ENCODE measurements at regions not wholly inside any gene's neighbourhood (a gene's known extent, or its start where the extent isn't known, plus 50 kb on each side); places are given as distances from the start of the nearest gene placed in this dataset.
"Not testable (repeated sequence)": the region's sequence is repeated elsewhere in the genome, so short reads cannot be mapped to it uniquely, and the experiment has no call there.

- Histone ChIP-seq H3K4me1 (ENCODE audit: control insufficient read depth, insufficient read depth, low read length, poor library complexity, severe bottlenecking) (no peaks in the 10 kb centered on the region), H3K27me3 (replicated peaks; ENCODE audit: control insufficient read depth, insufficient read depth, low read length, poor library complexity, severe bottlenecking) (no peaks in the 10 kb centered on the region), H3K27ac (ENCODE audit: insufficient read depth, low read length, poor library complexity, severe bottlenecking) (no peak overlapping the region), H3K4me3 (ENCODE audit: insufficient read depth, low read depth, low read length, poor library complexity, severe bottlenecking) (no peak overlapping the region), H3K36me3 (ENCODE audit: control insufficient read depth, insufficient read depth, low read length) (no peaks in the 10 kb centered on the region), H3K9me3 (ENCODE audit: control insufficient read depth, low read length) (no peaks in the 10 kb centered on the region)
- DNase-seq, result no peak
Measured at GRCh38 chr1:29924017-29924431, 687.7 kb downstream of the PTPRU start.

- no peak for DNase-seq
- Histone ChIP-seq H3K36me3 (ENCODE audit: control insufficient read depth, insufficient read depth, low read length) (no peaks in the 10 kb centered on the region), H3K9me3 (ENCODE audit: control insufficient read depth, low read length) (no peaks in the 10 kb centered on the region), H3K27ac (ENCODE audit: insufficient read depth, low read length, poor library complexity, severe bottlenecking) (no peak overlapping the region), H3K4me3 (ENCODE audit: insufficient read depth, low read depth, low read length, poor library complexity, severe bottlenecking) (no peak overlapping the region), H3K27me3 (replicated peaks; ENCODE audit: control insufficient read depth, insufficient read depth, low read length, poor library complexity, severe bottlenecking) (no peaks in the 10 kb centered on the region), H3K4me1 (ENCODE audit: control insufficient read depth, insufficient read depth, low read length, poor library complexity, severe bottlenecking) (no peaks in the 10 kb centered on the region)
Measured at GRCh38 chr1:29921741-29922140, 685.4 kb downstream of the PTPRU start.

- Histone ChIP-seq H3K9me3 (ENCODE audit: control insufficient read depth, low read length) (no peaks in the 10 kb centered on the region), H3K36me3 (ENCODE audit: control insufficient read depth, insufficient read depth, low read length) (no peaks in the 10 kb centered on the region), H3K4me1 (ENCODE audit: control insufficient read depth, insufficient read depth, low read length, poor library complexity, severe bottlenecking) (no peaks in the 10 kb centered on the region), H3K4me3 (ENCODE audit: insufficient read depth, low read depth, low read length, poor library complexity, severe bottlenecking) (no peak overlapping the region), H3K27me3 (replicated peaks; ENCODE audit: control insufficient read depth, insufficient read depth, low read length, poor library complexity, severe bottlenecking) (no peaks in the 10 kb centered on the region), H3K27ac (ENCODE audit: insufficient read depth, low read length, poor library complexity, severe bottlenecking) (no peak overlapping the region)
- DNase-seq, result no peak
Measured at GRCh38 chr1:29920784-29921183, 684.5 kb downstream of the PTPRU start.

GRCh38 chr1:29920316-29920715 is 684.0 kb downstream of the PTPRU start:
- Histone ChIP-seq H3K4me1 (ENCODE audit: control insufficient read depth, insufficient read depth, low read length, poor library complexity, severe bottlenecking) (no peaks in the 10 kb centered on the region), H3K36me3 (ENCODE audit: control insufficient read depth, insufficient read depth, low read length) (no peaks in the 10 kb centered on the region), H3K4me3 (ENCODE audit: insufficient read depth, low read depth, low read length, poor library complexity, severe bottlenecking) (no peak overlapping the region), H3K27ac (ENCODE audit: insufficient read depth, low read length, poor library complexity, severe bottlenecking) (no peak overlapping the region), H3K27me3 (replicated peaks; ENCODE audit: control insufficient read depth, insufficient read depth, low read length, poor library complexity, severe bottlenecking) (no peaks in the 10 kb centered on the region), H3K9me3 (ENCODE audit: control insufficient read depth, low read length) (no peaks in the 10 kb centered on the region)
- no peak for DNase-seq

- not testable (repeated sequence) for H3K9me3 ChIP-seq (ENCODE audit: control insufficient read depth, low read length); H3K27ac ChIP-seq (ENCODE audit: insufficient read depth, low read length, poor library complexity, severe bottlenecking); H3K27me3 ChIP-seq (replicated peaks; ENCODE audit: control insufficient read depth, insufficient read depth, low read length, poor library complexity, severe bottlenecking); H3K36me3 ChIP-seq (ENCODE audit: control insufficient read depth, insufficient read depth, low read length); H3K4me3 ChIP-seq (ENCODE audit: insufficient read depth, low read depth, low read length, poor library complexity, severe bottlenecking); DNase-seq; H3K4me1 ChIP-seq (ENCODE audit: control insufficient read depth, insufficient read depth, low read length, poor library complexity, severe bottlenecking)
Measured at GRCh38 chr1:29919041-29919440, 682.7 kb downstream of the PTPRU start.

GRCh38 chr1:29916656-29917369 is 680.5 kb downstream of the PTPRU start:
- Histone ChIP-seq H3K27me3 (replicated peaks; ENCODE audit: control insufficient read depth, insufficient read depth, low read length, poor library complexity, severe bottlenecking) (no peaks in the 10 kb centered on the region), H3K4me3 (ENCODE audit: insufficient read depth, low read depth, low read length, poor library complexity, severe bottlenecking) (no peak overlapping the region), H3K27ac (ENCODE audit: insufficient read depth, low read length, poor library complexity, severe bottlenecking) (no peak overlapping the region), H3K9me3 (ENCODE audit: control insufficient read depth, low read length) (no peaks in the 10 kb centered on the region), H3K36me3 (ENCODE audit: control insufficient read depth, insufficient read depth, low read length) (no peaks in the 10 kb centered on the region), H3K4me1 (ENCODE audit: control insufficient read depth, insufficient read depth, low read length, poor library complexity, severe bottlenecking) (no peaks in the 10 kb centered on the region)
- no peak for DNase-seq

GRCh38 chr1:29914936-29915335 is 678.6 kb downstream of the PTPRU start:
- H3K27ac ChIP-seq (ENCODE audit: insufficient read depth, low read length, poor library complexity, severe bottlenecking), result no peak overlapping the region
- H3K27me3 ChIP-seq (replicated peaks; ENCODE audit: control insufficient read depth, insufficient read depth, low read length, poor library complexity, severe bottlenecking), result no peaks in the 10 kb centered on the region
- H3K4me1 ChIP-seq (ENCODE audit: control insufficient read depth, insufficient read depth, low read length, poor library complexity, severe bottlenecking), result no peaks in the 10 kb centered on the region
- no peak for DNase-seq
- H3K4me3 ChIP-seq (ENCODE audit: insufficient read depth, low read depth, low read length, poor library complexity, severe bottlenecking), result no peak overlapping the region
- no peaks in the 10 kb centered on the region for H3K9me3 ChIP-seq (ENCODE audit: control insufficient read depth, low read length)
- no peaks in the 10 kb centered on the region for H3K36me3 ChIP-seq (ENCODE audit: control insufficient read depth, insufficient read depth, low read length)

- Histone ChIP-seq H3K4me1 (ENCODE audit: control insufficient read depth, insufficient read depth, low read length, poor library complexity, severe bottlenecking) (no peaks in the 10 kb centered on the region), H3K27me3 (replicated peaks; ENCODE audit: control insufficient read depth, insufficient read depth, low read length, poor library complexity, severe bottlenecking) (no peaks in the 10 kb centered on the region), H3K9me3 (ENCODE audit: control insufficient read depth, low read length) (no peaks in the 10 kb centered on the region), H3K4me3 (ENCODE audit: insufficient read depth, low read depth, low read length, poor library complexity, severe bottlenecking) (no peak overlapping the region), H3K36me3 (ENCODE audit: control insufficient read depth, insufficient read depth, low read length) (no peaks in the 10 kb centered on the region), H3K27ac (ENCODE audit: insufficient read depth, low read length, poor library complexity, severe bottlenecking) (no peak overlapping the region)
- no peak for DNase-seq
Measured at GRCh38 chr1:29912425-29912824, 676.1 kb downstream of the PTPRU start.

GRCh38 chr1:29909962-29910361 is 673.6 kb downstream of the PTPRU start:
- H3K27me3 ChIP-seq (replicated peaks; ENCODE audit: control insufficient read depth, insufficient read depth, low read length, poor library complexity, severe bottlenecking), result no peaks in the 10 kb centered on the region
- no peak overlapping the region for H3K27ac ChIP-seq (ENCODE audit: insufficient read depth, low read length, poor library complexity, severe bottlenecking)
- no peak for DNase-seq
- no peaks in the 10 kb centered on the region for H3K9me3 ChIP-seq (ENCODE audit: control insufficient read depth, low read length)
- no peak overlapping the region for H3K4me3 ChIP-seq (ENCODE audit: insufficient read depth, low read depth, low read length, poor library complexity, severe bottlenecking)
- no peaks in the 10 kb centered on the region for H3K4me1 ChIP-seq (ENCODE audit: control insufficient read depth, insufficient read depth, low read length, poor library complexity, severe bottlenecking)
- no peaks in the 10 kb centered on the region for H3K36me3 ChIP-seq (ENCODE audit: control insufficient read depth, insufficient read depth, low read length)

GRCh38 chr1:29907596-29907995 is 671.3 kb downstream of the PTPRU start:
- no peaks in the 10 kb centered on the region for H3K27me3 ChIP-seq (replicated peaks; ENCODE audit: control insufficient read depth, insufficient read depth, low read length, poor library complexity, severe bottlenecking)

More at GRCh38 chr1:29907596-29907995, 671.3 kb downstream of the PTPRU start:
- DNase-seq, result no peak
- H3K4me3 ChIP-seq (ENCODE audit: insufficient read depth, low read depth, low read length, poor library complexity, severe bottlenecking), result no peak overlapping the region
- no peaks in the 10 kb centered on the region for H3K36me3 ChIP-seq (ENCODE audit: control insufficient read depth, insufficient read depth, low read length)
- H3K9me3 ChIP-seq (ENCODE audit: control insufficient read depth, low read length), result no peaks in the 10 kb centered on the region
- H3K4me1 ChIP-seq (ENCODE audit: control insufficient read depth, insufficient read depth, low read length, poor library complexity, severe bottlenecking), result no peaks in the 10 kb centered on the region
- H3K27ac ChIP-seq (ENCODE audit: insufficient read depth, low read length, poor library complexity, severe bottlenecking), result no peak overlapping the region
